ENCODE measurements at regions not wholly inside any gene's neighbourhood (a gene's known extent, or its start where the extent isn't known, plus 50 kb on each side); places are given as distances from the start of the nearest gene placed in this dataset.
A peak's percentile ranks its signal among the peaks of the same experiment; 100 is the strongest.

- no peak for DNase-seq (ENCODE audit: low read depth in 2 of 2)
These were observed 185.2 kb downstream of the ANXA2 start for GRCh38 chr15:60212536-60212935.

- no peak for DNase-seq (ENCODE audit: low read depth in 2 of 2)
These were observed 184.3 kb downstream of the ANXA2 start for GRCh38 chr15:60213377-60214000.

- no peak for DNase-seq (ENCODE audit: low read depth in 2 of 2)
These were observed 183.6 kb downstream of the ANXA2 start for GRCh38 chr15:60214201-60214600.

- no peak for DNase-seq (ENCODE audit: low read depth in 2 of 2)
These were observed 182.4 kb downstream of the ANXA2 start for GRCh38 chr15:60215225-60215963.

- no peak for DNase-seq (ENCODE audit: low read depth in 2 of 2)
These were observed 180.6 kb downstream of the ANXA2 start for GRCh38 chr15:60217161-60217560.

GRCh38 chr15:60218256-60218655 lies 179.5 kb downstream of the ANXA2 start:
- no peak for DNase-seq (ENCODE audit: low read depth in 2 of 2)

- DNase-seq (ENCODE audit: low read depth in 2 of 2): no peak
These were observed 177.9 kb downstream of the ANXA2 start for GRCh38 chr15:60219866-60220265.

GRCh38 chr15:60221356-60221755 lies 176.4 kb downstream of the ANXA2 start:
- DNase-seq (ENCODE audit: low read depth in 2 of 2): no peak

- no peak for DNase-seq (ENCODE audit: low read depth in 2 of 2)
These were observed 175.4 kb downstream of the ANXA2 start for GRCh38 chr15:60222404-60222803.

- DNase-seq (ENCODE audit: low read depth in 2 of 2): no peak
These were observed 174.6 kb downstream of the ANXA2 start for GRCh38 chr15:60223176-60223575.

- no peak for DNase-seq (ENCODE audit: low read depth in 2 of 2)
These were observed 170.9 kb downstream of the ANXA2 start for GRCh38 chr15:60226924-60227323.

GRCh38 chr15:60228101-60228500 lies 169.7 kb downstream of the ANXA2 start:
- DNase-seq (ENCODE audit: low read depth in 2 of 2): no peak

- no peak for DNase-seq (ENCODE audit: low read depth in 2 of 2)
These were observed 169.2 kb downstream of the ANXA2 start for GRCh38 chr15:60228619-60229018.

GRCh38 chr15:60235951-60236710 lies 161.7 kb downstream of the ANXA2 start:
- DNase-seq (ENCODE audit: low read depth in 2 of 2): no peak

GRCh38 chr15:60237446-60237845 lies 160.3 kb downstream of the ANXA2 start:
- no peak for DNase-seq (ENCODE audit: low read depth in 2 of 2)

GRCh38 chr15:60243769-60244168 lies 154.0 kb downstream of the ANXA2 start:
- no peak for DNase-seq (ENCODE audit: low read depth in 2 of 2)

GRCh38 chr15:60244813-60245212 lies 153.0 kb downstream of the ANXA2 start:
- no peak for DNase-seq (ENCODE audit: low read depth in 2 of 2)

GRCh38 chr15:60250316-60250715 lies 147.5 kb downstream of the ANXA2 start:
- DNase-seq (ENCODE audit: low read depth in 2 of 2): no peak

GRCh38 chr15:60251300-60252070 lies 146.3 kb downstream of the ANXA2 start:
- DNase-seq (ENCODE audit: low read depth in 2 of 2): no peak

- DNase-seq (ENCODE audit: low read depth in 2 of 2): no peak
These were observed 143.4 kb downstream of the ANXA2 start for GRCh38 chr15:60254416-60254815.

GRCh38 chr15:60255390-60255789 lies 142.4 kb downstream of the ANXA2 start:
- peak in 1 of 2 experiments; percentile 6 for DNase-seq (ENCODE audit: low read depth in 2 of 2)

- no peak for DNase-seq (ENCODE audit: low read depth in 2 of 2)
These were observed 140.1 kb downstream of the ANXA2 start for GRCh38 chr15:60257591-60258159.

Measured in stimulated activated CD4-positive, alpha-beta T cell treated with anti-CD3 and anti-CD28 coated beads, Interleukin-12 subunit alpha, Interleukin-12 subunit beta, amount 100 ng/mL, for 24 hours (primary cell).